ENCODE measurements at regions not wholly inside any gene's neighbourhood (a gene's known extent, or its start where the extent isn't known, plus 50 kb on each side); places are given as distances from the start of the nearest gene placed in this dataset.

DNA sequence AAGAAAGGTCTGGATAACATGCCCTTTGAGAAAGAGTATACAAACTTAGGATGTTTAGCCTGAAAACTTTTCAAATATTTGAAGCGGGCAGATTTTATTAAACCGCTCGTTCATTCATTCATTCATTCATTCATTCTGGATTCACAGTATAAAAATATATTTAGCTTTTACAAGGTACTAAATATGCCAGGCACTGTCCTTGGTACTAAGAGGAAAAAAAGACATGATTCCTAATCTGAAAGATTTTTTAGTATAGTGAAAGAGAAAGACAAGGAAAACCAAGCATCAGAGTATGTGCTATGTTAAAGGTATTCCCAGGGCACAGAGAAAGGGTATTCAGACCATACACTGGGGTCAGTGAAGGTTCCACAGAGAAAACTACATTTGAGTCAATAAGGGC lies 299.7 kb downstream of the BCAT1 start:
- TF ChIP-seq, protein P1, sequence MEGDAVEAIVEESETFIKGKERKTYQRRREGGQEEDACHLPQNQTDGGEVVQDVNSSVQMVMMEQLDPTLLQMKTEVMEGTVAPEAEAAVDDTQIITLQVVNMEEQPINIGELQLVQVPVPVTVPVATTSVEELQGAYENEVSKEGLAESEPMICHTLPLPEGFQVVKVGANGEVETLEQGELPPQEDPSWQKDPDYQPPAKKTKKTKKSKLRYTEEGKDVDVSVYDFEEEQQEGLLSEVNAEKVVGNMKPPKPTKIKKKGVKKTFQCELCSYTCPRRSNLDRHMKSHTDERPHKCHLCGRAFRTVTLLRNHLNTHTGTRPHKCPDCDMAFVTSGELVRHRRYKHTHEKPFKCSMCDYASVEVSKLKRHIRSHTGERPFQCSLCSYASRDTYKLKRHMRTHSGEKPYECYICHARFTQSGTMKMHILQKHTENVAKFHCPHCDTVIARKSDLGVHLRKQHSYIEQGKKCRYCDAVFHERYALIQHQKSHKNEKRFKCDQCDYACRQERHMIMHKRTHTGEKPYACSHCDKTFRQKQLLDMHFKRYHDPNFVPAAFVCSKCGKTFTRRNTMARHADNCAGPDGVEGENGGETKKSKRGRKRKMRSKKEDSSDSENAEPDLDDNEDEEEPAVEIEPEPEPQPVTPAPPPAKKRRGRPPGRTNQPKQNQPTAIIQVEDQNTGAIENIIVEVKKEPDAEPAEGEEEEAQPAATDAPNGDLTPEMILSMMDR (IDR thresholded peaks at IDR 0.05) = no peak
- TF ChIP-seq POLR2AphosphoS5 (IDR thresholded peaks at IDR 0.05) = no peak

Measured in breast epithelium (tissue), 3 donors.